ENCODE measurements at regions not wholly inside any gene's neighbourhood (a gene's known extent, or its start where the extent isn't known, plus 50 kb on each side); places are given as distances from the start of the nearest gene placed in this dataset.

DNA sequence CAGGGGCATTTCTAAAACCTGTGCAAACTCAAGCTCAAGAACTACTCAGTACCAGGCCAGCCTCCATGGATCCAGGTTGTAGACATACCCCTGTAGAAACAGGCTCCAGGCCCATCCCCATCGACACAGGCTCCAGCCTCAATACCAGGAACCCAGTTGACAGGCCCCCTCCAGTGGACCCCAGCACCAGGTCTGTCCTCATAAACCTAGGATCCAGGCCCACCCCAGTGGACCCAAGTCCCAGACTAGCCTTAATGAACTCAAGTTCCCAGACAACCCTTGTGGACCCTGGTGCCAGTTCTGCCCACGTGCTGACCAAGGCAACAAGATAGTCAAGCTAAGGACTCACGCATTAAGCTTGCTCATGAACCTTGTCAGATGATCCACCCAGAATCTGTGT is 476.9 kb downstream of the TBC1D32 start:
- TF ChIP-seq, protein P1, sequence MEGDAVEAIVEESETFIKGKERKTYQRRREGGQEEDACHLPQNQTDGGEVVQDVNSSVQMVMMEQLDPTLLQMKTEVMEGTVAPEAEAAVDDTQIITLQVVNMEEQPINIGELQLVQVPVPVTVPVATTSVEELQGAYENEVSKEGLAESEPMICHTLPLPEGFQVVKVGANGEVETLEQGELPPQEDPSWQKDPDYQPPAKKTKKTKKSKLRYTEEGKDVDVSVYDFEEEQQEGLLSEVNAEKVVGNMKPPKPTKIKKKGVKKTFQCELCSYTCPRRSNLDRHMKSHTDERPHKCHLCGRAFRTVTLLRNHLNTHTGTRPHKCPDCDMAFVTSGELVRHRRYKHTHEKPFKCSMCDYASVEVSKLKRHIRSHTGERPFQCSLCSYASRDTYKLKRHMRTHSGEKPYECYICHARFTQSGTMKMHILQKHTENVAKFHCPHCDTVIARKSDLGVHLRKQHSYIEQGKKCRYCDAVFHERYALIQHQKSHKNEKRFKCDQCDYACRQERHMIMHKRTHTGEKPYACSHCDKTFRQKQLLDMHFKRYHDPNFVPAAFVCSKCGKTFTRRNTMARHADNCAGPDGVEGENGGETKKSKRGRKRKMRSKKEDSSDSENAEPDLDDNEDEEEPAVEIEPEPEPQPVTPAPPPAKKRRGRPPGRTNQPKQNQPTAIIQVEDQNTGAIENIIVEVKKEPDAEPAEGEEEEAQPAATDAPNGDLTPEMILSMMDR (conservative IDR thresholded peaks at IDR 0.05), result no peak
- no peak for TF ChIP-seq ZFX (IDR thresholded peaks at IDR 0.05)

Measured in C4-2B (cell line).